ENCODE measurements at regions not wholly inside any gene's neighbourhood (a gene's known extent, or its start where the extent isn't known, plus 50 kb on each side); places are given as distances from the start of the nearest gene placed in this dataset.

DNA sequence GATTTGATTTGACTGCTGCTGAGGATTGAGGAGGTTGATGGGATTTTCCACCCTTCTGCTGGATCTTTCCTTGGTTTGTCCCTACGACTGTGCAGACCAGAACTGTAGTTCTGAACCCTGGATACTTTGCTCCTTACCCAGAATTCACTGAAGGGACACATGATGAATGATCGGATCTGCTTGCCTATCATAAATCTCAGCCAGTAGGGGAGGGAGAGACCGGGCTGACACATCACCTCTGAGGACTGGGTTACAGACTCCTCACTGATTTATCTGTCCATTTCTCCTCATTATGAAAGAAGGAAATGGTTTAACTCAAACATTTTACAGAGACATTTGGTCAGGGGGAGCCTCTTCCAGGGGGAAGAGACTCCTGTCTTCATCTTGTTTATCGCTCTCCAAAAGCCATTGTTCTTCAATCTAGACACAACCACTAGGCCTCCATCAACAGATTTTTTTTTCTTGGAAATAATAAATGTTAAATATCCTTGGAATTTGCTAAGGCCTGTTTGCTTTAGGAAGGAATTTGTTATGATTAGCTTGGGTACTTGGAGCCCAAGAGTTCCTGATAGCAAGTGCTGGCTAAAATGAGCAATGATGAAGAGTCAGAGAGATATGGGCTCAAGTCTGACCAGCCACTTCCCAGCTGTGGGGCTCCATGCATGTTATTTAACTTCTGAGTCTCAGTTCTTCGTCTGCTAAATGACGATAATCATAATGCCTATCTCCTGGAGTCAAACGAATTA, 925.5 kb downstream of the SLC4A3 start:
- TF ChIP-seq POLR2A (IDR thresholded peaks at IDR 0.05), result no peak
- TF ChIP-seq, protein P1, sequence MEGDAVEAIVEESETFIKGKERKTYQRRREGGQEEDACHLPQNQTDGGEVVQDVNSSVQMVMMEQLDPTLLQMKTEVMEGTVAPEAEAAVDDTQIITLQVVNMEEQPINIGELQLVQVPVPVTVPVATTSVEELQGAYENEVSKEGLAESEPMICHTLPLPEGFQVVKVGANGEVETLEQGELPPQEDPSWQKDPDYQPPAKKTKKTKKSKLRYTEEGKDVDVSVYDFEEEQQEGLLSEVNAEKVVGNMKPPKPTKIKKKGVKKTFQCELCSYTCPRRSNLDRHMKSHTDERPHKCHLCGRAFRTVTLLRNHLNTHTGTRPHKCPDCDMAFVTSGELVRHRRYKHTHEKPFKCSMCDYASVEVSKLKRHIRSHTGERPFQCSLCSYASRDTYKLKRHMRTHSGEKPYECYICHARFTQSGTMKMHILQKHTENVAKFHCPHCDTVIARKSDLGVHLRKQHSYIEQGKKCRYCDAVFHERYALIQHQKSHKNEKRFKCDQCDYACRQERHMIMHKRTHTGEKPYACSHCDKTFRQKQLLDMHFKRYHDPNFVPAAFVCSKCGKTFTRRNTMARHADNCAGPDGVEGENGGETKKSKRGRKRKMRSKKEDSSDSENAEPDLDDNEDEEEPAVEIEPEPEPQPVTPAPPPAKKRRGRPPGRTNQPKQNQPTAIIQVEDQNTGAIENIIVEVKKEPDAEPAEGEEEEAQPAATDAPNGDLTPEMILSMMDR (IDR thresholded peaks at IDR 0.05), result no peak

Measured in thyroid gland (tissue), 4 donors.